ENCODE measurements at regions not wholly inside any gene's neighbourhood (a gene's known extent, or its start where the extent isn't known, plus 50 kb on each side); places are given as distances from the start of the nearest gene placed in this dataset.

- no peaks in the 10 kb centered on the region for H3K4me1 ChIP-seq (ENCODE audit: control insufficient read depth, insufficient read depth, low read length, poor library complexity, severe bottlenecking)
- H3K4me3 ChIP-seq (ENCODE audit: extremely low read depth, insufficient read depth, low read length, poor library complexity, severe bottlenecking) = no peak overlapping the region
- WGBS, 2 experiments (ENCODE audit: insufficient coverage in 2 of 2) = 70 to 91% methylated on average over 2 of the region's 3 CpGs
- no peaks in the 10 kb centered on the region for H3K36me3 ChIP-seq (ENCODE audit: control insufficient read depth, insufficient read depth, low read length)
- H3K9me3 ChIP-seq (ENCODE audit: control insufficient read depth, low read length) = no peaks in the 10 kb centered on the region
- H3K27ac ChIP-seq (ENCODE audit: low read depth, low read length, severe bottlenecking) = no peak overlapping the region
Observed at GRCh38 chr6:4703382-4703781, 72.8 kb upstream of the CDYL start.

GRCh38 chr6:4698901-4699659, 77.1 kb upstream of the CDYL start:
- 83 to 100% methylated on average over 1 of the region's 3 CpGs for WGBS, 2 experiments (ENCODE audit: insufficient coverage in 2 of 2)
- Histone ChIP-seq H3K9me3 (ENCODE audit: control insufficient read depth, low read length) (no peaks in the 10 kb centered on the region), H3K27ac (ENCODE audit: low read depth, low read length, severe bottlenecking) (no peak overlapping the region), H3K36me3 (ENCODE audit: control insufficient read depth, insufficient read depth, low read length) (no peaks in the 10 kb centered on the region), H3K4me3 (ENCODE audit: extremely low read depth, insufficient read depth, low read length, poor library complexity, severe bottlenecking) (no peak overlapping the region), H3K4me1 (ENCODE audit: control insufficient read depth, insufficient read depth, low read length, poor library complexity, severe bottlenecking) (no peaks in the 10 kb centered on the region)

GRCh38 chr6:4693173-4693970, 82.8 kb upstream of the CDYL start:
- no peaks in the 10 kb centered on the region for H3K4me1 ChIP-seq (ENCODE audit: control insufficient read depth, insufficient read depth, low read length, poor library complexity, severe bottlenecking)
- no peak overlapping the region for H3K4me3 ChIP-seq (ENCODE audit: extremely low read depth, insufficient read depth, low read length, poor library complexity, severe bottlenecking)
- no peaks in the 10 kb centered on the region for H3K36me3 ChIP-seq (ENCODE audit: control insufficient read depth, insufficient read depth, low read length)
- no peaks in the 10 kb centered on the region for H3K9me3 ChIP-seq (ENCODE audit: control insufficient read depth, low read length)
- no peak overlapping the region for H3K27ac ChIP-seq (ENCODE audit: low read depth, low read length, severe bottlenecking)
- no CpG with 5 or more reads among the region's 4 CpGs for WGBS, 2 experiments (ENCODE audit: insufficient coverage in 2 of 2)

- no CpG with 5 or more reads among the region's 3 CpGs for WGBS, 2 experiments (ENCODE audit: insufficient coverage in 2 of 2)
Observed at GRCh38 chr6:4692664-4693063, 83.5 kb upstream of the CDYL start.

GRCh38 chr6:4687989-4688947, 87.9 kb upstream of the CDYL start:
- no peak overlapping the region for H3K27ac ChIP-seq (ENCODE audit: low read depth, low read length, severe bottlenecking)
- H3K4me1 ChIP-seq (ENCODE audit: control insufficient read depth, insufficient read depth, low read length, poor library complexity, severe bottlenecking) = no peaks in the 10 kb centered on the region
- H3K4me3 ChIP-seq (ENCODE audit: extremely low read depth, insufficient read depth, low read length, poor library complexity, severe bottlenecking) = no peak overlapping the region
- WGBS, 2 experiments (ENCODE audit: insufficient coverage in 2 of 2) = 82 to 87% methylated on average over 5 to 7 of the region's 14 CpGs
- no peaks in the 10 kb centered on the region for H3K9me3 ChIP-seq (ENCODE audit: control insufficient read depth, low read length)
- H3K36me3 ChIP-seq (ENCODE audit: control insufficient read depth, insufficient read depth, low read length) = no peaks in the 10 kb centered on the region

More at GRCh38 chr6:4692664-4693063, 83.5 kb upstream of the CDYL start:
- H3K4me1 ChIP-seq (ENCODE audit: control insufficient read depth, insufficient read depth, low read length, poor library complexity, severe bottlenecking) = no peaks in the 10 kb centered on the region
- H3K36me3 ChIP-seq (ENCODE audit: control insufficient read depth, insufficient read depth, low read length) = no peaks in the 10 kb centered on the region
- H3K27ac ChIP-seq (ENCODE audit: low read depth, low read length, severe bottlenecking) = no peak overlapping the region
- no peak overlapping the region for H3K4me3 ChIP-seq (ENCODE audit: extremely low read depth, insufficient read depth, low read length, poor library complexity, severe bottlenecking)
- H3K9me3 ChIP-seq (ENCODE audit: control insufficient read depth, low read length) = no peaks in the 10 kb centered on the region

GRCh38 chr6:4687656-4687988, 88.6 kb upstream of the CDYL start:
- H3K9me3 ChIP-seq (ENCODE audit: control insufficient read depth, low read length) = no peaks in the 10 kb centered on the region
- no peak overlapping the region for H3K4me3 ChIP-seq (ENCODE audit: extremely low read depth, insufficient read depth, low read length, poor library complexity, severe bottlenecking)
- H3K4me1 ChIP-seq (ENCODE audit: control insufficient read depth, insufficient read depth, low read length, poor library complexity, severe bottlenecking) = no peaks in the 10 kb centered on the region
- H3K36me3 ChIP-seq (ENCODE audit: control insufficient read depth, insufficient read depth, low read length) = no peaks in the 10 kb centered on the region
- no peak overlapping the region for H3K27ac ChIP-seq (ENCODE audit: low read depth, low read length, severe bottlenecking)

GRCh38 chr6:4682431-4683097, 93.6 kb upstream of the CDYL start:
- H3K36me3 ChIP-seq (ENCODE audit: control insufficient read depth, insufficient read depth, low read length) = no peaks in the 10 kb centered on the region
- no peak overlapping the region for H3K27ac ChIP-seq (ENCODE audit: low read depth, low read length, severe bottlenecking)
- H3K4me1 ChIP-seq (ENCODE audit: control insufficient read depth, insufficient read depth, low read length, poor library complexity, severe bottlenecking) = no peaks in the 10 kb centered on the region
- H3K9me3 ChIP-seq (ENCODE audit: control insufficient read depth, low read length) = no peaks in the 10 kb centered on the region
- WGBS, 2 experiments (ENCODE audit: insufficient coverage in 2 of 2) = 83 to 87% methylated on average over 5 to 6 of the region's 10 CpGs
- no peak overlapping the region for H3K4me3 ChIP-seq (ENCODE audit: extremely low read depth, insufficient read depth, low read length, poor library complexity, severe bottlenecking)

GRCh38 chr6:4678506-4679300, 97.5 kb upstream of the CDYL start:
- Histone ChIP-seq H3K27ac (ENCODE audit: low read depth, low read length, severe bottlenecking) (no peak overlapping the region), H3K4me1 (ENCODE audit: control insufficient read depth, insufficient read depth, low read length, poor library complexity, severe bottlenecking) (no peaks in the 10 kb centered on the region), H3K4me3 (ENCODE audit: extremely low read depth, insufficient read depth, low read length, poor library complexity, severe bottlenecking) (no peak overlapping the region), H3K36me3 (ENCODE audit: control insufficient read depth, insufficient read depth, low read length) (no peaks in the 10 kb centered on the region), H3K9me3 (ENCODE audit: control insufficient read depth, low read length) (no peaks in the 10 kb centered on the region)
- WGBS, 2 experiments (ENCODE audit: insufficient coverage in 2 of 2) = 81 to 100% methylated on average over 1 to 2 of the region's 7 CpGs

- WGBS, 2 experiments (ENCODE audit: insufficient coverage in 2 of 2) = 83 to 100% methylated on average over 4 of the region's 4 CpGs
- Histone ChIP-seq H3K4me3 (ENCODE audit: extremely low read depth, insufficient read depth, low read length, poor library complexity, severe bottlenecking) (no peak overlapping the region), H3K36me3 (ENCODE audit: control insufficient read depth, insufficient read depth, low read length) (no peaks in the 10 kb centered on the region), H3K27ac (ENCODE audit: low read depth, low read length, severe bottlenecking) (no peak overlapping the region), H3K4me1 (ENCODE audit: control insufficient read depth, insufficient read depth, low read length, poor library complexity, severe bottlenecking) (no peaks in the 10 kb centered on the region), H3K9me3 (ENCODE audit: control insufficient read depth, low read length) (no peaks in the 10 kb centered on the region)
Observed at GRCh38 chr6:4677751-4678065, 98.5 kb upstream of the CDYL start.
